Stimulated activated CD8-positive, alpha-beta memory T cell treated with anti-CD3 and anti-CD28 coated beads, Interleukin-12 subunit alpha, Interleukin-12 subunit beta, amount 100 ng/mL, for 24 hours (primary cell): ENCODE measurements at regions not wholly inside any gene's neighbourhood (a gene's known extent, or its start where the extent isn't known, plus 50 kb on each side); places are given as distances from the start of the nearest gene placed in this dataset.

Source experiments
- DNase-seq: peaks from one replicate; pipeline ENCODE4 v3.0.0-alpha.2; 2020; ENCODE audit errors: extremely low read depth

DNA sequence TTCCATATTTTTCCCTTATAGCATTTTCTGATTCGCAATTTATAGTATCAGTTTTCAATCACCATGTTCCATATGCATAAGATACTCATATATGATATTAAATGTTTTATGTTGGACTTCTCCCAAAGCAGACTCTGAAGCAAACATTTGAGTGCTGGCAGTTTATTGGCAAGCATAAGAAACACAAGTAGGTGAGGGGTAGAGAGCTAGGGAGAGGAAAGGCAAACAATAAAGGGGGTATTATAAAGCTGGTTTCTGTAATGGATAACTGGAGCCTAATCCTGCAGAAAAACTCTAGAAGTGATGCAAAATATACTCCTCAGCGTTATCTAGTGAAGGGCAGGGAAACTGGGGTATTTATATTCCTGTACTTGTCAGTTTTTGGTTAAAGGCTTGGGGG, 491.5 kb upstream of the TGFBR2 start:
- no peak for DNase-seq

DNA sequence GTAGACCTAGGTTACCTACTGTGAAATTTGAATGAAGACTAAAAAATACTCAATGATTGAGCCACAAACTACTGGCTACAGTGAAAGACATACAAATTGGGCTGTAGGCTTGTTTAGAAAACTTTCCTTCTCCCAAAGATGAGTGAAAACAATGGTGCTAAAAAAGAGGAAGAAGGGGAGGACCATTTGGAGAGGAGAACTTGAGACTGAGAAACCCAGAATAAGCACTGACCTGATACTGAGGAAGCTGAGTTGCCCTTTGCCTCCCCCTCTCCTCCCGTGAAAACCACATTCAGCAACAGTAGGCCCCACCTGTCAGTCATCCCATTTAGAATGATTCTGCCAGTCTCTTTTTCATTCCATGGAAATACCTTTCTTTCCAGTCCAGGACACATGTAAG, 484.0 kb upstream of the TGFBR2 start:
- DNase-seq: no peak

DNA sequence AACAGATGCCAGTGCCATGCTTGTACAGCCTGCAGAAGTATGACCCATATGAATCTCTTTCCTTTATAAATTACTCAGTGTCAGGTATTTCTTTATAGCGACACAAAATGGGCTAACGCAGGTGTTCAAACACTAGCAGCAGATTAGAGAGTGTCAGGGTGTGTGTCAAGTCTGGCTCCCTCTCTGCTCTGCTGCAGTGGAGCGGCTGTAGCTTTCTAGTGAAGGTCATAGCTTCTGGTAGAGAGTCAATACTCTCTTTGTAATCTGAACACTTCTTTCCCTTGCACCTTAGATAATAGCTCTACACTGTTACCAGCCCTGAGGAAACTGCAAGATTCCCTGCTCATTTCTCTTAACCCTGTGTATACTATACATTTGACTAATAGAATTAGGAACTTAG, 483.2 kb upstream of the TGFBR2 start:
- DNase-seq: no peak

DNA sequence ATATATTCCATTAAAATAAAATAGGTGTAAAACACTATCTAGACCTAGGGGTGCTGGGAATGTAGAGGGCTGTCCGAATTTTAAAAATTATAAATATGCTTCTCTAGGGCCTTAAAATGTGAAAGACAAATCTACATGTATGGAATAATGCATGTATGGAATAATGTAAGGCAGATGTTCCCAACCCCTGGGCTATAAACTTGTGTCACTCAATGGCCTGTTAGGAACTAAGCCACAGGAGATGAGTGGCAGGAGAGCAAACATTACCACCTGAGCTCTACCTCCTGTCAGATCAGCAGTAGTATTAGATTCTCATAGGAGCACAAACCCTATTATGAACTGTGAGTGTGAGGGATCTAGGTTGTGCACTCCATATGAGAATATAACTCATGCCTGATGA, 482.6 kb upstream of the TGFBR2 start:
- DNase-seq: no peak

DNA sequence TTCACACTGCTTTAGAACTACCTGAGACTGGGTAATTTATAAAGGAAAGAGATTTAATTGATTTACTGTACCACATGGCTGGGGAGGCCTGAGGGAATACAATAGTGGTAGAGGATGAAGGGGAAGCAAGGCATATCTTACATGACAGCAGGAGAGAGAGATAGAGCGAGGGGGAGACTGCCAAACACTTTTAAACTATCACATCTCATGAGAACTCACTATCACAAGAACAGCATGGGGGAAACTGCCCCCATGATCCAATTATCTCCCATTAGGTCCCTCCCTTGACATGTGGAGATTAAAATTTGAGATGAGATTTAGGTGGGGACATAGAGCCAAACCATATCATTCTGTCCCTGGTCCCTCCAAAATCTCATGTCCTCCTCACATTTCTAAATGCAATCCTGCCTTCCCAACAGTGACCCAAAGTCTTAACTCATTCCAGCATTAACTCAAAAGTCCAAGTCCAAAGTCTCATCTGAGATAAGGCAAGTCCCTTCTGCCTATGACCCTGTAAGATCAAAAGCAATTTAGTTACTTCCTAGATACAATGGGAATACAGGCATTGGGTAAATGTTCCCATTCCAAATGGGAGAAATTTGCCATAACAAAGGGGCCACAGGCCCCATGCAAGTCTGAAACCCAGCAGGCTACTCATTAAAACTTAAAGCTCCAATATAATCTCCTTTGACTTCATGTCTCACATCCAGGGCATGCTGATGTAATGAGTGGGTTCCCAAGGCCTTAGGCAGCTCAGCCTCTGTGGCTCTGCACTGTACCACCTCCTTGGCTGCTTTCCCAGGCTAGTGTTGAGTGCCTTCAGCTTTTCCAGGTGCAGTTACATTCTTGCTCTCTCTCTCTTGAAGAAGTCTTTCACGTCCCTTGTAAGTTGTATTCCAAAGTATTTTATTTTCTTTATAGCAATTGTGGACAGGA, 481.7 kb upstream of the TGFBR2 start:
- no peak for DNase-seq

DNA sequence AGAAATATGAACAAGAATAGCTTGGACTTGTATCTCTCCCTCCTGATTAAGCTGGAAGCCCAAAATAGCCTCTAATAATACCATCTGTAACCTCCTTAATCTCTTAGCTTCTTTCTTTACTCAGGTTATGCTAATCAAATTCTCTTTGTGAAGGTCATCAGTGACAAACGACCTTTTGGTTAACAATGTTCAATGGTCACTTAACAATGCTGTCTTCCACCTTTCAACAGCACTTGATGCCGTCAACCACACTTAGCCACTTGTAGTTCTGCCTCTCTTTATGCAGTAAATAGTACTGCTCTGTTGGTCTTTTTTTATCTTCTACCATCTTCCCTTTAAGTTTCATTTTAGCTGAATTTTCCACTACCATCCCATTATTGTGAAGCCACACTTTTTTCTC, 476.6 kb upstream of the TGFBR2 start:
- DNase-seq: no peak

DNA sequence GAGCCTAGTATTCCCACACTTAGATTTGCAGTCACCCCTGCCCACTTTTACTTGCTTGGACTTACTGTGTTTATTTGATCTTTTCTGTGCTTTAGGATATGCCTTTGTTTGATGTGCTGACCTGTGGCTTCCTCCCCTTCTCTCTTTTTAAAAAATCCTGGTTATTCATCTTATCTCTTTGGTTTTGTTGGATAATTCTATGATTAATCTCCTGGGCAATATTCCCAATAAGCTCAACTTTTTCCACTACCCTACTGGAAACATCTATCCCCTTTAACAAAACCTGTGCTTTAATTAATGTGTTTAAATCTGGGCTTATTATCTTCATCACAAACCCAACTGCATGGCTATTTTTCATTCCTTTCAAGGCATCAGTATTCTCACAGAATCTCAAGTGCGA, 476.0 kb upstream of the TGFBR2 start:
- DNase-seq: no peak

DNA sequence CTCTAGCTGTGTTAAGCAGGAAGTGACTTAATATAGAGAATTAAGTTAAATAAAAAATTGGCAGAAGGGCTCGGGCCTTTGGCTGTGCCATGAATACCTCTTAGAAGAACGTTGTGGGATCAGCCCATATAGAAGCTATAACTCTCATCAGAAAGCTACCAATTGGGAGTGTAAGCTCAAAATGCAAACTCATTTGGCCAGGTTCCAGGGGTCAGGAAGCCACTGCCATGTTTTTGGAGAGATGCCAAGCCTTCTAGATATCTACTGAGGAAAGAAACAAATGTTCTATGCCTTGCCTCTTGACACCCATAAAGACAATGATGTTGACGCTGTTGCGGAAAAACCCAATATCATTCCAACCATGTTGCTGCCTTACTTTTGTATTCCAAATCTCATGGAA, 475.2 kb upstream of the TGFBR2 start:
- DNase-seq: no peak

DNA sequence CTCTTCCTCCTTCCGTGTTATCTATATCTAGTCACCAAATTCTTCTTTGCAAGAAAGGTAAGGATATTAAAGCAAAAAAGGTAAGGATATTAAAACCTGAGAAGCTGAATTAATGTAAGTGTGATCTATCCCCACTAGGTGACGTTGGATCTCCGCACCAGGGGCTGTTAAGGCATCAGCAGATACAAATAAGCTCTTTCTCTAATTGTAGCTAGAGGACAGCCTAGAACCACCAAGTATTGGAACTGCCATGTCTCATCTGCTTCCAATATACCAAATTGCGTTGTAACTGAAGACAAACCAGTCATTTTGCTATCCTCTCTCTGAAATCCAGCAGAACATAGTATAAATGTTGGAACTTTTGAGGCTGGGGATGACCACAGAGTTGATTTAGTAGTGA, 471.2 kb upstream of the TGFBR2 start:
- DNase-seq: no peak

DNA sequence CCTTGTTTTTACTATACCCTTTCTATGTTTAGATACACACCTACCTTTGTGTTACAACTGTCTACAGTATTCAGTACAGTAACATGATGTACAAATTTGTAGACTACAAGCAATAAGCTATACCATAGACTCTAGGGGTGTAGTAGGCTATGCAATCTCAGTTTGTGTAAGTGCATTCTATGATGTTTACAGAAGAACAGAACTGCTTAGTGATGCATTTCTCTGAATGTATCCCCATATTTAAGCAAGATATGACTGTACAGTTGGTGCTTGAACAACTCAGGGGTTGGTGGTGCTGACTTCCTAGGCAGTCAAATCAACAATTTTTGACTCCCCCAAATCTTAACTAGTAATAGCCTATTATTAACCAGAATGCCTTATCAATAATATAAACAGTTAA, 467.1 kb upstream of the TGFBR2 start:
- DNase-seq: no peak

DNA sequence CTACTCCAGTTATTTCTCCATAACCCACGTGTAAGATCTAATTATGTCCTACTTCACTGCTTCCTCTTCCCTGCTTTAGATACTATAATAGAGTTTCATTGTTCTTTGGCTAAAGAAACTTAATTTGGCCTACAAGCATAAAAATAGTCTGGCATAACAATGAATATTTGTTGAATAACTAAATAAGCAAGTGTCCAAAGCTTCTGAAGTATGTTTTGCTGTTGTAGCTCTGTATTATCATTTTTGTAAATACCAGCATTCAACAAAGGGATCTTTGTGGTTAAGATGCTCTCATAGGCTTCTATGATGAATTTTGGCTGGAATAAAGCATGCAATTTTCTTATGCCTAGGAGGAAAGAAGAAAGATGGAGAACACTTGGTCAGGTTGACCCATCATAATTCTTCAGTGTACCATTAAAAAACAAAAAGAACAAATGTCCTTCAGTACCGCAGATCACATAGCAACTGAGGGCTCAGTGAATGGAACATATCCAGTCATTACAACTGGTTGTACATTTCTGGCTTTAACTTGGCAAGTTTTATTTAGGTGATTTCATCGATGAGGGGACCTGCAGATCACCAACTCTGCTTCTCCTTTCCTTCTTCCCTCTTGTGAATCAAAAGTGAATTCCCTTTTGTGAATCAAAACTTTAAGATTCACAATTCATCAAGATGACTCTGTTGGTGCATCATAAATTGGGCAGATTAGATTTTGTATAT, 465.9 kb upstream of the TGFBR2 start:
- DNase-seq: no peak

DNA sequence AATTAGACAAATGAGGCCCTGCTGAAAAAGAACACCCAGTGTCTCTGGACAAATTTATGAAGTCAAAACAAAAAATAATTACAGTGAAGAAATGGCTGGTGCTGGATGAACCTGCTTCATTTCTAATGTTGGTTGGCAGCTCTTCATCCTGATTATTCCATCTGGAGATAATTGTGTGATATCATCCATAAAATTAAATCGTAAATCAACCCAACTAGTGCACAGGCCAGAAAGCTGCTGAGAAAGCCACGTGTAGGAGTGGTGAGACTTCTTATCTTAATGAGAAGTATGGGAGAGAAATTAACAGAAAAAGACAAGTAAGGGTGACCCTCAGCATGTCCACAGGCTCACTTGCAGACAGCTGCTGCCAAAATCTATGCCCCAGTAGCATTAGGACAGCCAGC, 465.2 kb upstream of the TGFBR2 start:
- no peak for DNase-seq

DNA sequence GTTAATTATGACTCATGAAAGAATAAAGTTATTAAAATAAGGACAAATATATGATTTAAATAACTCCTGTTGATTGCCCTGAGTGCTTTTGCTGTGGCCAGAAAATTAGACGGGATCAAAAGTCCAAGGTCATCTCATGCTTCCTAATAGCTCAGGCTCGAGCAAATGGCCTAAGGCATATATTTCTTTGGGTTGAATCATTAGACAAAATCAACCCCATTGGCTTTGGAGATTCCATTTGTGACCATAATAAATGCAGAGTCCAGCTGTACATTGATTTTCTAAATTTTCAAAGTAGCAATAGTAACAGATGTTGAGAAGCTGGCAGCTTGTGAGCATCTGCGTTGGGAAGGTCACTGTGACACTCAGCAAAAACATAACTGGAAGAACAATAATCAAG, 464.5 kb upstream of the TGFBR2 start:
- no peak for DNase-seq

DNA sequence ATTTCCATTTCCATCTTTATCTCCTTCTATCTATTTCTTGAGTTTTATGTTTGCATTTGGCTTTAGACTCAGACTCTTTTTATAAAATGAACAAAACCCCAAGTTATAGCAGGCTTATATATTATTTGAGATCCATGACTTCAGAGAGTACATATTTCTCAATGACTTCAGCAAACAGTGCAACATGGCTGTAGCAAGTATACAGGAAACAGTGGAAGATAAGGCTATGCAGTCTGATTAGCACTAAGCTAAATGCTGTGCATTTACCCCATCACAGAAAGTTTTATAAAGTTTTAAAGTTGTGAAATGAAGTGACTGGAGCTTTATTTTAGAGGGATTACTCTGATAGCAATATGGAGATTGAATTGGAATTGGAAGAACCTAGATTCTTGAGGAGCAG, 463.5 kb upstream of the TGFBR2 start:
- no peak for DNase-seq

DNA sequence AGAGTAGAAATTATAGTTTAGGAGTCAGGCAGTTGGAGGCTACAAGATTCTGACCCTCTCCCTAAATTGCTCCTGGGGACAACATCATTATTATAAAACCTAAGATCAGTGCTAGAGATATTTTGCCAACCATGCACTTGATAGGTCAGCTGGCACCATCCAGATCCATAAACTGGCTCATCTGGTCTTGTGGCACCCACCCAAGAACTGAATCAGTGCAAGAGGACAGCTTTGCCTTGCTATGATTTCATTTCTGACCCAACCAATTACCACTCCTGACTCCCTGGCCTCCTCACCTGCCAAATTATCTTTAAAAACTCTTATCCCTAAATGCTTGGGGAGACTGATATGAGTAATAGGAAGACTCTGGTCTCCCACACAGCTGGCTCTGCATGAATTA, 461.1 kb upstream of the TGFBR2 start:
- no peak for DNase-seq

DNA sequence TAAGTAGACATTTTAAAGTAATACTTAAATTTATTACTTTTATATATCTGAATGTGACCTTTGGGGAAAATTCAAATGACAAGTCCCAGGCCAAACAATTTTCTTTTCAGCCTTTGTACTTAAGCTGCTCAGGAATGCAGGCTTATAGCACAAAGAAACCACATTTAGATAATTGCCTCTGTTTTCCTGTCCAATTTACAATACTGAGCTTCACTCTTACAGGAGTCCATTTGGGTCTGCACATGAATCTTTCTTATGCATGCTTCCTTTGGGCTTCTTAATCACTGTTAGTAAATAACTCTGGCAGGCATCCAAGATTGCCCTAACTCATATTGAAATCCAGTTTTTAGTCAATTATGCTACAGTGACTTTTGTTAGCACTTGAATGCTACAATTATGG, 459.4 kb upstream of the TGFBR2 start:
- DNase-seq: no peak

DNA sequence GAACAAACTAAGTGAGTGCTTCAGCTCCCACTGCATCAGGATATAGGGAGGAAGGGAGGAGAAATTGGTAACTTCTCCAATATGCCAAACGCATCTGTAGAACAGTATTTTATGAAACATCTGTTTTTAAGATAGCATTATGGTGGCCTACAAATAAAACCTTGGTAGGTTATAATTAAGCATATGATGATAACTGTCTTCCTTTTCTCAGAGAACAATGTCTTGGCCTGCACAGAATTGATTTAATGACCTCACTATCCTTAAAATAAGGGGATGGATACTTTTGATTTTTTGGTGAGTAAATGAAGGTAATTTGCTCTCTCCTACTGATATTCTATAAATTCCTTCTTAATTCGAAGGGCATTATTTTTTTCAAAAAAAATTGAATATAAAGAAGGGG, 451.5 kb upstream of the TGFBR2 start:
- no peak for DNase-seq

DNA sequence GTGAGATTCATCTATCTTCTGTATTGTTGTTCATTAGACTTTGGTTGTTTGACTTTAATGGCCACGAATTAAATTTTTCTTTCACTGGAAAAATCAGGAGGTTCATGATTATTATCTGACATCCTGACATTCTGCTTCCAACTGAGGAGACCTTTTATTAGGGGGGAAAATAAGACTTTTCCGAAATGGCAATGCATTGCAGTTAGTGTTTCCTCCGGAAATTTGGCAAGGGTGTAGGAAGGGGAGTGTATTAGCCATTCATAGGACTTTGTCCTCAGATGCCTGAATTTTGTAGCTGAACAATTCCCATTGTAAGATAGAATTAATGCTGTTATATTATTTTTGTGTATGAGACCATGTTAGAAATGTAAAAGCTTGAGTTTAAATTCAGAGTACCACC, 450.6 kb upstream of the TGFBR2 start:
- no peak for DNase-seq

DNA sequence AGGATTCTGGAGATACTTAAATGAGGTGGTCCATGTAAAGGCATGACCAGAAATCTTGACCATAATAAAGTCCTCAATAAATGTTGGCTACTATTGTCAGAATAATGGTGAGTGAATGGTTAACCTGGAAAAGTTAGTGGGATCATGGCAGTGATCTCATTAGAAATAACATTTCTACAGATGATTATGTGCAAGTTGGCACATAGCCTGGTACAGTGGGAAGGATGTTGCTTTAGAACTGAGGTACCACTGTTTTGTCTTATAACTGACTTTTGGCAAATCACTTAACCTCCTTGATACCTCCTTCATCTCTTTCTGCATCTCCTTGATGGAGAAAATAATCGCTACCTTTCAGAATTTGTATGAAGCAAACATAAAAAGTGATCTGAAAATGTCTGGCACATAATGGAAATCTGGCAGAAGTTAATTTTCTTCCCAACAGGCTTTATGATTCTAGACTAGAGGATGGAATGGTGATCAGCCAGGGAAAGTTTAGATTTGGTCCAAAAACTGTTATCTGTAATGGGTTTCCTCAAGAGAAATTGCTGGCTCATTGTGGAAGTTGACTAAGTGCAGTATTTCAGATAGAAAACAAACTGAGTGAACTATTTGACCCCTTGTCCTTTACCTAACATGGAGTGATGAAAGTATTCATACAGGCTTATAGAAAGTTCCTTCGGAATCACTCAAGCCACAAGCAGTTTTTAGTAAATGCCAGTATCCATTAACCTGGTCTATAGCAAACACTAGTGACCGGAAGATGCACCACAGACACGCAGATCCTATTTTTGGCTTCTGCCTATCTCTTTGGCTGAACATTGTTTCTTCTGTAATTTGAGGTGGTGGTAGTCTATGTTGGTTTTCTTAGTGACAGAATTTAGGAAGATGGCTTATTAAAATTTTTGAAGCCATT, 449.6 kb upstream of the TGFBR2 start:
- DNase-seq: no peak

DNA sequence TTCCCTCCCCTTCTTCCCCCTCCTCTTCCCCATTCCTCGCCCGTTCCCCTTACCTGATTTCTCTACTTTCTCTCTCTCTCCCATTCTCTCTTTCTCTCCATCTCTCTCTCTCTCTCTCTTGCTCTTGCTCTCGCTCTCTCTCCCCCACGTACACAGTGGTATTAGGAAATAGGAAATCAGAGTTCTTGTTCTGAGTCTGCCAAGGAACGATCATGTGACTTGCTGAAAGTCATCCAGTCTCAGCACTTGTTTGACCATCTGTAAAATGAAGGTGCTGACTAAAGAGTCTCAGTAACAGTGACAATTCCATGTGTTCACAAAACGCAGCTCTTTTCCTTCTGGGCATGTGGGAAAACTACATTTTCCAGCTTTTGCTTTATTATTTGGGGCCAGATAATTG, 445.0 kb upstream of the TGFBR2 start:
- DNase-seq: no peak

DNA sequence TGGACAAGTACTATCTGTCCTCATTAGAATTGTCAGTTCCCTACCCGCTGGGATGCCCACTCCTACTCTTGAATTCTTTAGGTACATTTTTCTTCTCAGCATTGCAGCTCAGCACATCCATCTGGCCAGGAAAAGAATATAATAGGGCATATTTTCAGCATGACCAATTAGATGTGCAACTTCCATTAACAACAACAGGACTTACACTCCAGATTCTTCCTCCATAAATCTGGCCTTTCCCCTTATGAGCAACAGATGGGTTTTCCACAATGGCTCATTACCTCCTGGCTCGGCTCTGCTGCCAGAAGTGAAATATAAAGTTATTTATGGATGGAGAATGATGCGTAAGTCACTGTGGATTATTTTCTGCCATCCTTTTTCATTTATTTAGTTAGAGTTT, 443.8 kb upstream of the TGFBR2 start:
- no peak for DNase-seq

DNA sequence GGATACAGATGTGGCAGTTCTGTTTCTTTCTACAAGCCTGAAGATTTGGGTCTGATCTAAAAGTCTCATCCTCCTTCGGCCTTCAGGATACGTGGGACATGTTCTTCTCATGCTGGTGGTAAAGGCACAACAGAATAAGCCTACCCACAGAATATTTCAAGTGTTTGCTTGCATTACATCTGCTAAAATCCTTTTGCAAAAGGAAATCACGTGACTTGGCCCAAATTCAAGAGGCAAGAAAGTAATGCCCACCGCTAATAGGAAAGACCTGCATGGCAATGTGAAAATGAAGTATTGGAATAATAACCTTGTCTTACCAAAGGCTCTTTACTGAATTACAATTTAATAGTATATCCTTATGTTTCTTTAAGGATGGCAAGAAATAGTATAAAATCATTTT, 439.9 kb upstream of the TGFBR2 start:
- DNase-seq: no peak
